IMR-90 (cell line): ENCODE measurements at regions not wholly inside any gene's neighbourhood (a gene's known extent, or its start where the extent isn't known, plus 50 kb on each side); places are given as distances from the start of the nearest gene placed in this dataset.
A peak's percentile ranks its signal among the peaks of the same experiment; 100 is the strongest.

Source experiments
- ATAC-seq: fragments of 200-7000 bp; cut with Tn5 transposase; 2 replicates; pipeline ENCODE4 v1.9.1; 2020; ENCODE audit warnings: low read depth, mild to moderate bottlenecking, moderate library complexity
- BruUV-seq: library from RNA; stranded (reverse); fragments of 400-500 nt; replicated peaks from 2 replicates; lab custom pipeline; 2021; lab: Mats Ljungman, UMichigan
- CTCF ChIA-PET: fragments of 300-600 bp; formaldehyde crosslinking; extraction: SDS; loops from one replicate; lab custom pipeline; 2021; ENCODE audit warnings: antibody characterized with exemption; lab: Yijun Ruan, JAX
- POLR2A ChIA-PET: fragments of 300-600 bp; sonication (Branson Sonifier 250); formaldehyde crosslinking; loops from one replicate; lab custom pipeline; 2022; ENCODE audit warnings: antibody characterized with exemption; ENCODE audit not compliant: unreplicated experiment; lab: Charles Lee
- DNase-seq: peaks from one replicate; pipeline ENCODE4 v3.0.0; 2013
- H2AFZ ChIP-seq: replicated peaks from 2 replicates; pipeline ENCODE3; 2013; ENCODE audit warnings: low read length, mild to moderate bottlenecking; ENCODE audit not compliant: poor library complexity
- H2AK5ac ChIP-seq: 2 replicates; pipeline ENCODE4 v1.6.1; 2013; ENCODE audit warnings: low read depth, low read length, inconsistent platforms
- H2AK9ac ChIP-seq: replicated peaks from 2 replicates; pipeline ENCODE3; 2013; ENCODE audit warnings: mild to moderate bottlenecking, low read depth, low read length, moderate library complexity; ENCODE audit not compliant: poor library complexity
- H2BK120ac ChIP-seq: 2 replicates; pipeline ENCODE4 v1.6.1; 2013; ENCODE audit warnings: low read depth, low read length, inconsistent platforms
- H2BK15ac ChIP-seq: 3 replicates; pipeline ENCODE4 v1.6.1; 2013; ENCODE audit warnings: low read depth, low read length, inconsistent platforms
- H2BK20ac ChIP-seq: 2 replicates; pipeline ENCODE4 v1.6.1; 2013; ENCODE audit warnings: low read depth, mild to moderate bottlenecking, inconsistent platforms, low read length, moderate library complexity
- H2BK5ac ChIP-seq: 2 replicates; pipeline ENCODE4 v1.6.1; 2013; ENCODE audit warnings: mild to moderate bottlenecking, low read depth, low read length, inconsistent platforms; ENCODE audit not compliant: poor library complexity, severe bottlenecking
- H3K14ac ChIP-seq: replicated peaks from 2 replicates; pipeline ENCODE4 v1.6.1; 2013; ENCODE audit warnings: low read depth, low read length, inconsistent platforms
- H3K18ac ChIP-seq: 2 replicates; pipeline ENCODE4 v1.6.1; 2013; ENCODE audit warnings: low read depth, low read length, control low read depth
- H3K23ac ChIP-seq: 2 replicates; pipeline ENCODE4 v1.6.1; 2013; ENCODE audit warnings: low read depth, low read length, inconsistent platforms
- H3K27ac ChIP-seq: 2 replicates; pipeline ENCODE4 v1.5.1; 2013; ENCODE audit warnings: mild to moderate bottlenecking, control low read depth, low read length; ENCODE audit not compliant: insufficient read depth
- H3K27me3 ChIP-seq: 2 replicates; pipeline ENCODE4 v1.6.1; 2013; ENCODE audit warnings: low read length; ENCODE audit not compliant: control insufficient read depth, insufficient read depth
- H3K36me3 ChIP-seq: 2 replicates; pipeline ENCODE4 v1.6.1; 2013; ENCODE audit warnings: low read length, mixed read lengths; ENCODE audit not compliant: control insufficient read depth, insufficient read depth
- H3K4ac ChIP-seq: 2 replicates; pipeline ENCODE4 v1.6.1; 2013; ENCODE audit warnings: low read depth, low read length, inconsistent platforms
- H3K4me1 ChIP-seq: 2 replicates; pipeline ENCODE4 v1.6.1; 2013; ENCODE audit warnings: low read length, mixed read lengths; ENCODE audit not compliant: control insufficient read depth, insufficient read depth
- H3K4me2 ChIP-seq: 2 replicates; pipeline ENCODE4 v1.6.1; 2013; ENCODE audit warnings: low read depth, mild to moderate bottlenecking, control low read depth, low read length, moderate library complexity
- H3K4me3 ChIP-seq: 2 replicates; pipeline ENCODE4 v1.5.1; 2013; ENCODE audit warnings: low read depth, mild to moderate bottlenecking, control low read depth, low read length, moderate library complexity; ENCODE audit not compliant: insufficient read depth
- H3K56ac ChIP-seq: 2 replicates; pipeline ENCODE4 v1.6.1; 2013; ENCODE audit warnings: low read length, inconsistent platforms; ENCODE audit not compliant: insufficient read depth; ENCODE audit errors: extremely low read depth
- H3K79me1 ChIP-seq, 2 experiments: 2 replicates each; pipeline ENCODE4 v1.6.1; 2013; ENCODE audit warnings: low read length in 2 of 2, inconsistent platforms in 1 of 2, low read depth in 1 of 2
- H3K9ac ChIP-seq: 2 replicates; pipeline ENCODE4 v1.6.1; 2013; ENCODE audit warnings: low read depth, low read length, control low read depth
- H3K9me1 ChIP-seq: 2 replicates; pipeline ENCODE4 v1.6.1; 2013; ENCODE audit warnings: low read length, inconsistent platforms; ENCODE audit not compliant: insufficient read depth
- H3K9me3 ChIP-seq: 2 replicates; pipeline ENCODE4 v1.6.1; 2013; ENCODE audit warnings: low read length; ENCODE audit not compliant: control insufficient read depth, insufficient read depth
- H4K20me1 ChIP-seq: 2 replicates; pipeline ENCODE4 v1.6.1; 2013; ENCODE audit warnings: low read length, inconsistent platforms; ENCODE audit not compliant: insufficient read depth
- H4K5ac ChIP-seq: 2 replicates; pipeline ENCODE4 v1.6.1; 2013; ENCODE audit warnings: mild to moderate bottlenecking, low read depth, low read length, control low read depth
- H4K8ac ChIP-seq, 2 experiments: 2 replicates each; pipeline ENCODE4 v1.6.1; 2013; ENCODE audit warnings: low read depth in 2 of 2, low read length in 2 of 2, control low read depth in 1 of 2, inconsistent platforms in 1 of 2
- H4K91ac ChIP-seq: 2 replicates; pipeline ENCODE4 v1.6.1; 2013; ENCODE audit warnings: low read depth, low read length, inconsistent platforms; ENCODE audit not compliant: insufficient read depth
- CEBPB ChIP-seq: IDR thresholded peaks from 2 replicates; pipeline ENCODE4 v1.6.1; 2012; ENCODE audit warnings: low read depth, low read length, improper control_type of control experiment
- CHD1 ChIP-seq: IDR thresholded peaks from 2 replicates; pipeline ENCODE4 v1.6.1; 2012; ENCODE audit warnings: low read depth, low read length, improper control_type of control experiment
- FOS ChIP-seq: fragments of 150-350 bp; IDR thresholded peaks from 2 replicates; pipeline ENCODE4 v1.6.1; 2016; ENCODE audit warnings: low read depth, low read length
- MAFK ChIP-seq: IDR thresholded peaks from 2 replicates; pipeline ENCODE4 v1.6.1; 2012; ENCODE audit warnings: low read depth, low read length, improper control_type of control experiment
- NFE2L2 ChIP-seq: fragments of 150-350 bp; IDR thresholded peaks from 2 replicates; pipeline ENCODE4 v1.6.1; 2016; ENCODE audit warnings: low read depth, mild to moderate bottlenecking, low read length
- POLR2A ChIP-seq: IDR thresholded peaks from 2 replicates; pipeline ENCODE4 v1.6.1; 2012; ENCODE audit warnings: mild to moderate bottlenecking, low read depth, low read length
- RAD21 ChIP-seq: IDR thresholded peaks from 2 replicates; pipeline ENCODE4 v1.6.1; 2012; ENCODE audit warnings: low read length, improper control_type of control experiment
- SMC3 ChIP-seq: fragments of 150-350 bp; IDR thresholded peaks from 2 replicates; pipeline ENCODE4 v1.6.1; 2016; ENCODE audit warnings: low read depth, mild to moderate bottlenecking, antibody characterized with exemption, low read length, moderate library complexity
- WGBS, 2 experiments: methylation state at CpG; one replicate each; pipeline versions ENCODE4 v1.1.5 to v1.1.7; 2013; ENCODE audit warnings: missing lambda C conversion rate in 2 of 2; ENCODE audit not compliant: insufficient read length in 1 of 2; ENCODE audit errors: extremely low coverage in 2 of 2; 5-methylcytosine and 5-hydroxymethylcytosine counted together
- dilution Hi-C: fragments of 300-500 bp; cut with HindIII; formaldehyde crosslinking; loops from one replicate; pipeline ENCODE4 v1.14.3; 2018; ENCODE audit warnings: low sequenced_read_pairs; ENCODE audit not compliant: unreplicated experiment
- in situ Hi-C: fragments of 300-500 bp; cut with MboI; formaldehyde crosslinking; loops from 3 replicates; pipeline ENCODE4 v1.14.3; 2019; ENCODE audit warnings: low sequenced_read_pairs, inconsistent platforms, mixed read lengths
- intact Hi-C: fragments of 100-400 bp; cut with micrococcal nuclease; formaldehyde crosslinking; loops from 2 replicates; pipeline ENCODE4 v1.10.0; 2022
- TF ChIP-seq, protein P1 (sequence below): conservative IDR thresholded peaks from 2 replicates; pipeline ENCODE4 v1.5.1; 2012; ENCODE audit warnings: mild to moderate bottlenecking, low read depth, low read length, improper control_type of control experiment
- TF ChIP-seq, protein P2 (sequence below): fragments of 150-350 bp; IDR thresholded peaks from 2 replicates; pipeline ENCODE4 v1.6.1; 2016; ENCODE audit warnings: low read depth, mild to moderate bottlenecking, low read length, moderate library complexity, borderline replicate concordance

DNA sequence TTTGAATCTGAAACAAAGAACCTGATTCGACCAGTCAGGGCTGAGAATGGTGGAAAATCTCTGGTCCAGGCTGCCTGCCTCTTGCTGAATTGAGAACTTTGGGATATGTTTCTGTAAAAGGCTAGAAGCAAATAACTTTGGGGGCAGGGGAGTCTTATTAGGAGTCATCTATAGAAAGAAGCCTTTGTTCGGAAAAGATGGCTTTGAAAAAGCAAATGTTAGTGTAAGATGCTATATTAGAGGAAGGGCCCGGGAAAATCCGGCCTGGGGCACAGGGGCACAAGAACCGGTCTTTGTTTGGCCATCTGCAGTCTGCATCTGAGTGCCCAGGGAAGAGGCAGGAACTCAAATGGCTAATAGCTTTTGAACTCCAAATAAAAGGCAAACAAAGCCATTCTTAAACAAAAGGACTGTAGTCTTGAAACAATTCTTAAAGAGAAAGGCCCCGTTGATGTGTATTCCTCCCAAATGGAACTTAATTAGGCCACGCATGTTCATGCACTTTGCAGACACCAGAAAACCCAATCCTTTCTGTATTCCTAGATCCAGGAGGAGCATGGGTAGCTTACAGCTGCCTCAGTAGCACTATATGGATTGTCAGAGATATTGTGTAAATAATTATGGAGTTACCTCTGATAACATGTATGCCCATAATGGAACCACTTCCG is 180.0 kb upstream of the ARL4C start (continued):
- TF ChIP-seq, protein P1, sequence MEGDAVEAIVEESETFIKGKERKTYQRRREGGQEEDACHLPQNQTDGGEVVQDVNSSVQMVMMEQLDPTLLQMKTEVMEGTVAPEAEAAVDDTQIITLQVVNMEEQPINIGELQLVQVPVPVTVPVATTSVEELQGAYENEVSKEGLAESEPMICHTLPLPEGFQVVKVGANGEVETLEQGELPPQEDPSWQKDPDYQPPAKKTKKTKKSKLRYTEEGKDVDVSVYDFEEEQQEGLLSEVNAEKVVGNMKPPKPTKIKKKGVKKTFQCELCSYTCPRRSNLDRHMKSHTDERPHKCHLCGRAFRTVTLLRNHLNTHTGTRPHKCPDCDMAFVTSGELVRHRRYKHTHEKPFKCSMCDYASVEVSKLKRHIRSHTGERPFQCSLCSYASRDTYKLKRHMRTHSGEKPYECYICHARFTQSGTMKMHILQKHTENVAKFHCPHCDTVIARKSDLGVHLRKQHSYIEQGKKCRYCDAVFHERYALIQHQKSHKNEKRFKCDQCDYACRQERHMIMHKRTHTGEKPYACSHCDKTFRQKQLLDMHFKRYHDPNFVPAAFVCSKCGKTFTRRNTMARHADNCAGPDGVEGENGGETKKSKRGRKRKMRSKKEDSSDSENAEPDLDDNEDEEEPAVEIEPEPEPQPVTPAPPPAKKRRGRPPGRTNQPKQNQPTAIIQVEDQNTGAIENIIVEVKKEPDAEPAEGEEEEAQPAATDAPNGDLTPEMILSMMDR: no peak

DNA sequence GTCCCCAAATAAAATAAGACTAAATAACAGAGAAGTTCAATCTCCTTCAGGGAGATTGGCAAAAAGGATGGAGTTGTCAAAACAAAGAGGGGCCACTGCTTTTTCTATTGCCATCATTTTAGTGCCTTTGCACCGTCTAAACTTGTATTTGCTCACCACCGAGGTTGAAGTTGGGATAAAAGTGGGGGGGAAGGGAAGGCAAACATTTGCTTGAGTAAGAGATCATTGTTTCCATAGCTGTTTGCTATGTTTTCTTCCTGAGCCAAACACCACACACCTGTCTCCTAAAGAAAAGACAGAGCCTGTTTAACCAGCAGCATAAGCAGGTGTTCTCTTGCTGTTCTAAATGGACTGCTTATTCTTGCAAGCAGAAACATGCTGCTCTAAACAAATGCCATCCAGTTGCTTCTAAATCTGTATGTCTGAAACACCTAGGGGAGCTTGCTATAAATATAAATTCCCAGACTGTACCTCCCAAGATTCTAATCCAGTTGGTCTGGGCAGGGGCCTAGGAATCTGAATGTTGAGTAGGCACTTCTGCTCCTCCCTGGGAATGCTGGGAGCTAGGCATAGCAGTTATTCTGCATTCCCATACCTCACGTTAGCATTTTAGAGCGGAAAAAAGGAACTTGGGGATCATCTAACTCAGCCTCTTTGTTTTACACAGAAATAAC is 179.4 kb upstream of the ARL4C start:
- no peaks in the 10 kb centered on the region for H3K36me3 ChIP-seq
- ChIA-PET CTCF (no interaction called here), POLR2A (no interaction called here)
- ATAC-seq (no peak), DNase-seq (no peak)
- no peak overlapping the region for H3K4me3 ChIP-seq
- peak overlapping the region; percentile 95 for H3K4ac ChIP-seq
- in situ Hi-C loops: no loop called here
- peaks cover 48% of the 10 kb centered on the region for H3K9me1 ChIP-seq
- dilution Hi-C loops: no loop called here
- peak overlapping the region; percentile 99 for H2BK20ac ChIP-seq
- no peaks in the 10 kb centered on the region for H4K20me1 ChIP-seq
- peak overlapping the region; percentile 95 for H3K56ac ChIP-seq
- H3K4me1 ChIP-seq: peaks cover 55% of the 10 kb centered on the region
- peak overlapping the region; percentile 70 to 98; a peak in 3 of 4 replicates for H4K8ac ChIP-seq
- peak overlapping the region; percentile 98 for H3K23ac ChIP-seq
- H3K79me1 ChIP-seq: peaks cover 0 to 56% of the 10 kb centered on the region in 2 experiments; a peak in 2 of 4 replicates
- H4K91ac ChIP-seq: peak overlapping the region; percentile 99
- WGBS, 2 experiments: no CpG with 5 or more reads among the region's 4 CpGs
- H3K4me2 ChIP-seq: no peak overlapping the region
- H3K18ac ChIP-seq: peak overlapping the region; percentile 75
- H2BK15ac ChIP-seq: peak overlapping the region; percentile 94
- H3K27me3 ChIP-seq: no peaks in the 10 kb centered on the region
- BruUV-seq: no TSS peak
- peak overlapping the region; percentile 90 for H3K14ac ChIP-seq
- no peak overlapping the region for H3K9ac ChIP-seq
- no peak overlapping the region for H2AFZ ChIP-seq
- H2BK120ac ChIP-seq: peak overlapping the region; percentile 99
- H3K9me3 ChIP-seq: no peaks in the 10 kb centered on the region
- intact Hi-C loops: loop anchor here (5.0 to 10.0 kb wide), 5 partner anchors 79 to 441 kb away; no protein-coding TSS in a partner anchor
- H2AK9ac ChIP-seq: no peak overlapping the region
- peak overlapping the region; percentile 25; the same call in 1 of the 2 replicates for H4K5ac ChIP-seq
- H2BK5ac ChIP-seq: peak overlapping the region; percentile 25
- H3K27ac ChIP-seq: no peak overlapping the region
- H2AK5ac ChIP-seq: peak overlapping the region; percentile 80
- no peak for TF ChIP-seq SMC3
- no peak for TF ChIP-seq RAD21
- TF ChIP-seq NFE2L2: no peak
- TF ChIP-seq CEBPB: no peak
- no peak for TF ChIP-seq FOS
- TF ChIP-seq, protein P1: no peak
- TF ChIP-seq, protein P2, sequence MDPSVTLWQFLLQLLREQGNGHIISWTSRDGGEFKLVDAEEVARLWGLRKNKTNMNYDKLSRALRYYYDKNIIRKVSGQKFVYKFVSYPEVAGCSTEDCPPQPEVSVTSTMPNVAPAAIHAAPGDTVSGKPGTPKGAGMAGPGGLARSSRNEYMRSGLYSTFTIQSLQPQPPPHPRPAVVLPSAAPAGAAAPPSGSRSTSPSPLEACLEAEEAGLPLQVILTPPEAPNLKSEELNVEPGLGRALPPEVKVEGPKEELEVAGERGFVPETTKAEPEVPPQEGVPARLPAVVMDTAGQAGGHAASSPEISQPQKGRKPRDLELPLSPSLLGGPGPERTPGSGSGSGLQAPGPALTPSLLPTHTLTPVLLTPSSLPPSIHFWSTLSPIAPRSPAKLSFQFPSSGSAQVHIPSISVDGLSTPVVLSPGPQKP: no peak
- TF ChIP-seq POLR2A: no peak
- no peak for TF ChIP-seq MAFK
- no peak for TF ChIP-seq CHD1
